Right atrium auricular region (tissue), 2 donors: ENCODE measurements at regions not wholly inside any gene's neighbourhood (a gene's known extent, or its start where the extent isn't known, plus 50 kb on each side); places are given as distances from the start of the nearest gene placed in this dataset.

ENCODE experiments used
- DNase-seq: peaks from one replicate; pipeline ENCODE4 v3.0.0-alpha.2; 2019; ENCODE audit warnings: low spot score
- H3K27ac ChIP-seq, 2 donors: fragments of 200-600 bp; sonication (generic); 1 replicate in 1 of 2; 2 replicates in 1 of 2; pipeline ENCODE4 v1.5.1; 2016 to 2019
- H3K27me3 ChIP-seq, 2 donors: fragments of 200-600 bp; sonication (generic); one replicate each; pipeline versions ENCODE4 v1.5.1 to v1.6.0; 2017 to 2019
- H3K36me3 ChIP-seq: fragments of 200-600 bp; sonication (generic); one replicate; pipeline ENCODE4 v1.5.1; 2016
- H3K4me1 ChIP-seq, 2 donors: fragments of 200-600 bp; sonication (generic); one replicate each; pipeline versions ENCODE4 v1.5.1 to v1.6.0; 2017 to 2019
- H3K4me3 ChIP-seq, 2 donors: fragments of 200-600 bp; sonication (generic); 1 replicate in 1 of 2; 2 replicates in 1 of 2; pipeline ENCODE4 v1.5.1; 2017 to 2019; ENCODE audit warnings: mild to moderate bottlenecking in 1 of 2, moderate library complexity in 1 of 2
- H3K9me3 ChIP-seq, 2 donors: fragments of 200-600 bp; sonication (generic); one replicate each; pipeline ENCODE4 v1.5.1; 2019
- TF ChIP-seq, protein P1 (sequence below), 2 donors: fragments of 200-600 bp; sonication (generic); IDR thresholded peaks; one replicate each; pipeline ENCODE4 v1.5.1; 2019; ENCODE audit warnings: antibody characterized with exemption in 2 of 2

DNA sequence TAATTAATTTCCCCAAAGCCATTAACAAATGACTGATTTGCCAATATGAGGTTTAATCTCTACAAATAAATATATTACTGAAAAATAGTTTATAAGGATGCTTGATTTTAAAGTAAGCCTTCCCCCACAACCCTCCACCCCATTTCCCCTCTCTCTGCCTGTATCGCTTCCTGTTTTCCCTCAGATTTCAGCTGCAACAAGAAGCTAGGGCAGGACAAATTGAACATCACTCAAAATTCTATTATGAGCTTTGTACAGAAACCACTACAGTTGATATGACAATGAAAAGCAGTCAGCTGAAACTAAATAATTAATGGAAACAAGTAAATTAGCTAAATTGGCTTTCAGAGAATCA, 109.0 kb upstream of the SP4 start:
- DNase-seq, result no peak
- TF ChIP-seq, protein P1, sequence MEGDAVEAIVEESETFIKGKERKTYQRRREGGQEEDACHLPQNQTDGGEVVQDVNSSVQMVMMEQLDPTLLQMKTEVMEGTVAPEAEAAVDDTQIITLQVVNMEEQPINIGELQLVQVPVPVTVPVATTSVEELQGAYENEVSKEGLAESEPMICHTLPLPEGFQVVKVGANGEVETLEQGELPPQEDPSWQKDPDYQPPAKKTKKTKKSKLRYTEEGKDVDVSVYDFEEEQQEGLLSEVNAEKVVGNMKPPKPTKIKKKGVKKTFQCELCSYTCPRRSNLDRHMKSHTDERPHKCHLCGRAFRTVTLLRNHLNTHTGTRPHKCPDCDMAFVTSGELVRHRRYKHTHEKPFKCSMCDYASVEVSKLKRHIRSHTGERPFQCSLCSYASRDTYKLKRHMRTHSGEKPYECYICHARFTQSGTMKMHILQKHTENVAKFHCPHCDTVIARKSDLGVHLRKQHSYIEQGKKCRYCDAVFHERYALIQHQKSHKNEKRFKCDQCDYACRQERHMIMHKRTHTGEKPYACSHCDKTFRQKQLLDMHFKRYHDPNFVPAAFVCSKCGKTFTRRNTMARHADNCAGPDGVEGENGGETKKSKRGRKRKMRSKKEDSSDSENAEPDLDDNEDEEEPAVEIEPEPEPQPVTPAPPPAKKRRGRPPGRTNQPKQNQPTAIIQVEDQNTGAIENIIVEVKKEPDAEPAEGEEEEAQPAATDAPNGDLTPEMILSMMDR (IDR thresholded peaks at IDR 0.05), result no peak
- no peaks in the 10 kb centered on the region for H3K36me3 ChIP-seq
- H3K9me3 ChIP-seq, result no peaks in the 10 kb centered on the region
- H3K4me1 ChIP-seq, result no peaks in the 10 kb centered on the region
- H3K27ac ChIP-seq, result no peak overlapping the region
- H3K4me3 ChIP-seq, result no peak overlapping the region
- no peaks in the 10 kb centered on the region for H3K27me3 ChIP-seq

DNA sequence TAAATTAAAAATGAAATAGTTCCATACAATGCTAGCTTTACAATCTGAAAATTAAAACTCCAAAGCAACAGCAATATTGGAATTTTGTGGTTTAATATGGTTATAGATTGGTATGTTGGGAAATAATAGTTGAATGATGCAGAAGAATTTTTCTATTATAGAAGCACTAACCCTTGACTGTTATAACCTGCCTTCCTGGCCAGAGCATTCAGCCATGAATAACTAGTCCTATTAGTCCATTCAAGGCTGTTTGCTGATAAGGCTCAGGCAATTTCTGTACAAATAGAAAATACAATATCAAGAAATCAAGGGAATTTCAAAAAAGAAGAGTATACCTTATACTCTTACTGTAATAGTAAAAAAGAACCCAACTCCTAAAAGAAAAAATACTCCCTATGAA, 101.6 kb upstream of the SP4 start:
- DNase-seq, result no peak
- no peaks in the 10 kb centered on the region for H3K27me3 ChIP-seq
- TF ChIP-seq, protein P1 (IDR thresholded peaks at IDR 0.05), result no peak
- no peaks in the 10 kb centered on the region for H3K9me3 ChIP-seq
- H3K27ac ChIP-seq, result no peak overlapping the region
- no peak overlapping the region for H3K4me3 ChIP-seq
- no peaks in the 10 kb centered on the region for H3K36me3 ChIP-seq
- no peaks in the 10 kb centered on the region for H3K4me1 ChIP-seq

DNA sequence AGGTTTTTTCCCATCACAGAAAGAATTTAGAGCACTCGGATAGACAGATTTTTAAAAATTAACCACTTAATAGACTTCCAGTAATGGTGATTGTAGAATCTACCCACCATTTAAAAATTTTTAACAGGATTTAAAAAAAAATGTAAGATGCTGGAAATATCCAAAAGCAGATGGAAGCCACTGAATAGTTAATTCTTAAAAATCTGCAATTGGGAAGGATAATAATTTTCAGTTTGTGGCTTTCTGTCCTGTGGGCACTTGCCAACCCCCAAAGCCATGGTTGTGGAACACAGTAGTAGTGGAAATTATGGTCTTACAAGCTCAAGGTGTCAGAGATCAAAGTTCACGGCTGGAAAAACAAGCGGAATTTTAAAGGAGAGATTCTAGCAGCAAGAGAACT, 101.0 kb upstream of the SP4 start:
- H3K9me3 ChIP-seq, result no peaks in the 10 kb centered on the region

DNA sequence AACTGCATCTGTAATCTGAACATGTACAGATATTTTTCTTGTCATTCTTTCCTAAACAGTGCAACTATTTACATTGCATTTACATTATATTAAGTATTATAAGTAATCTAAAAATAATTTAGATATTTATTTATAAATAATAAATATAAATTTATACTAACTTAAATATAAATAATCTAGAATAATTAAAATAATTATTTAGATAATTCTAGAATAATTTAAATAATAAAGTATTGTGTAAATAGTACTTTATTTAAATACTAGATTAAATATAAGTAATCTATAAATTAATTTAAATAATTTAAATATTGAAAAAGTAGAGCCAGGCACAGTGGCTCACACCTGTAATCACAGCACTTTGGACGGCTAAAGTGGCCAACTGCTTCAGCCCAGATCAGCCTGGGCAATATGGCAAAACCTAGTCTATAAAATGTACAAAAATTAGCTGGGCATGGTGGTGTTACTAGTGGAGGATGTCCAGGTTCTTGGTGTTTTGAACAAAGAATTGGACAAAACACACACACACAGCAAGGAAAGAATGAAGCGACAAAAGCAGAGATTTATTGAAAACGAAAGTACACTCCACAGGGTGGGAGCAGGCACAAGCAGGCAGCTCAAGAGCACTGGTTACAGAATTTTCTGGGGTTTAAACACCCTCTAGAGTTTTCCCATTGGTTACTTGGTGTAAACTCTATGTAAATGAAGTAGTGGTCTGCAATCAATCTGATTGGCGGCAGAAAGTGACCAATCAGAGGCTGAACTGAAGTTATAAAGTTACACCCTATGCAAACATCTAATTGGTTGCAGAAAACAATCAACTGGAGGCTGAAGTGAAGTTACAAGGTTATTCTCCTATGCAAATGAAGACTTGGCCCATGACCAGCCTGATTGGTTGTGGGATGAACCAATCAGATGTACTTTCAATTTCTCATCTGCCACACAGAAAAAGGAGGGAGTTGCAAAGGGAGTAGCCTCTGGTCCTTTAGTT, 100.2 kb upstream of the SP4 start:
- Histone ChIP-seq H3K27me3 (no peaks in the 10 kb centered on the region), H3K9me3 (no peaks in the 10 kb centered on the region), H3K27ac (no peak overlapping the region), H3K36me3 (no peaks in the 10 kb centered on the region), H3K4me3 (no peak overlapping the region), H3K4me1 (no peaks in the 10 kb centered on the region)
- no peak for DNase-seq
- TF ChIP-seq, protein P1 (IDR thresholded peaks at IDR 0.05), result no peak

More for the DNA sequence above, 101.0 kb upstream of the SP4 start:
- DNase-seq, result no peak
- no peaks in the 10 kb centered on the region for H3K36me3 ChIP-seq
- no peaks in the 10 kb centered on the region for H3K4me1 ChIP-seq
- H3K4me3 ChIP-seq, result no peak overlapping the region
- H3K27me3 ChIP-seq, result no peaks in the 10 kb centered on the region
- H3K27ac ChIP-seq, result no peak overlapping the region
- TF ChIP-seq, protein P1 (IDR thresholded peaks at IDR 0.05), result no peak

DNA sequence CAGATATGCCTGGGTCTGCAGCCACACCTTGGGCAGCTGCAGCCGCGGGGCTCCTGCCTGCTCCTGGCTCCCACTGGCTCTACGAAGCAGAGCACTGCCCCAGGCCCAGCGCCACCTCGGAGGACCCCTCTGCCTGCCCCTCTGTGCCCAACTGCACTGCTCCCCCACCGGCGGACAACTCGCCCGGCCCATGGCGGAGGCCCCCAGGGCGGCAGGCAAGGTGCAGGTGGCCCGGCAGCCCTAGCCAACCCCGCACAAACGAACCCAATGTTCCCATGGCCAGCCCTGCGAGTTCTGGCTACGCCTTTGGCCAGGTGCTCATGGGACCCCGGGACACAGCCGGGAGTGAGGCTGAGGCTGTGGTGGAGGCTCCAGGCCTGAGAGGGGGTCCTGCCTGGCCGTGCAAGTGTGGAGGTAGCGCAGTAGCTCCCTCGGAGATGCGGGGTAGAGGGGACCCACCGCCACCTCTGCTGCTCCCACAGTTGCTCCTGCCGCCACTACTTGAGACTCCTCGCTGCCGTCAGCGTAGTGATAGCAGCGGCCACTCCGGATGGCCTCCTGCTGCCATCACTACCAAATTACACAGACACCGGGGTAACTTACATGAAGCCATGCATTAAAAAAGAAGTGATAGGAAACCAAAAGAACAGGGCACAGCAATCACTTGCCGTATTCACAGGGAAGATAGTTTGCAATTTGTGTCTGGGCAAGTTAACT, 97.3 kb upstream of the SP4 start:
- no peak overlapping the region for H3K4me3 ChIP-seq
- no peaks in the 10 kb centered on the region for H3K27me3 ChIP-seq
- TF ChIP-seq, protein P1 (IDR thresholded peaks at IDR 0.05), result no peak
- no peak overlapping the region for H3K27ac ChIP-seq
- H3K36me3 ChIP-seq, result no peaks in the 10 kb centered on the region
- no peaks in the 10 kb centered on the region for H3K9me3 ChIP-seq
- H3K4me1 ChIP-seq, result no peaks in the 10 kb centered on the region
- no peak for DNase-seq
